ENCODE measurements at regions not wholly inside any gene's neighbourhood (a gene's known extent, or its start where the extent isn't known, plus 50 kb on each side); places are given as distances from the start of the nearest gene placed in this dataset.

- H3K4me3 ChIP-seq (ENCODE audit: low read length) = no peak overlapping the region
- TF ChIP-seq ZNF274 (IDR thresholded peaks at IDR 0.05; ENCODE audit: low read depth, low read length) = no peak
Measured at GRCh38 chr12:124430491-124430890, 135.6 kb downstream of the RFLNA start.

GRCh38 chr12:124429535-124429934 lies 134.6 kb downstream of the RFLNA start:
- H3K4me3 ChIP-seq (ENCODE audit: low read length) = no peak overlapping the region
- no peak for TF ChIP-seq ZNF274 (IDR thresholded peaks at IDR 0.05; ENCODE audit: low read depth, low read length)

GRCh38 chr12:124428792-124429281 lies 133.9 kb downstream of the RFLNA start:
- no peak overlapping the region for H3K4me3 ChIP-seq (ENCODE audit: low read length)
- no peak for TF ChIP-seq ZNF274 (IDR thresholded peaks at IDR 0.05; ENCODE audit: low read depth, low read length)

GRCh38 chr12:124428136-124428791 lies 133.4 kb downstream of the RFLNA start:
- TF ChIP-seq ZNF274 (IDR thresholded peaks at IDR 0.05; ENCODE audit: low read depth, low read length) = no peak
- no peak overlapping the region for H3K4me3 ChIP-seq (ENCODE audit: low read length)

GRCh38 chr12:124426594-124427555 lies 132.0 kb downstream of the RFLNA start:
- no peak overlapping the region for H3K4me3 ChIP-seq (ENCODE audit: low read length)
- TF ChIP-seq ZNF274 (IDR thresholded peaks at IDR 0.05; ENCODE audit: low read depth, low read length) = no peak

GRCh38 chr12:124425667-124426066 lies 130.8 kb downstream of the RFLNA start:
- no peak overlapping the region for H3K4me3 ChIP-seq (ENCODE audit: low read length)
- no peak for TF ChIP-seq ZNF274 (IDR thresholded peaks at IDR 0.05; ENCODE audit: low read depth, low read length)

GRCh38 chr12:124424516-124424905 lies 129.6 kb downstream of the RFLNA start:
- no peak overlapping the region for H3K4me3 ChIP-seq (ENCODE audit: low read length)
- TF ChIP-seq ZNF274 (IDR thresholded peaks at IDR 0.05; ENCODE audit: low read depth, low read length) = no peak

- H3K4me3 ChIP-seq (ENCODE audit: low read length) = no peak overlapping the region
- TF ChIP-seq ZNF274 (IDR thresholded peaks at IDR 0.05; ENCODE audit: low read depth, low read length) = no peak
Measured at GRCh38 chr12:124423761-124424515, 129.0 kb downstream of the RFLNA start.

GRCh38 chr12:124422570-124423523 lies 128.0 kb downstream of the RFLNA start:
- TF ChIP-seq ZNF274 (IDR thresholded peaks at IDR 0.05; ENCODE audit: low read depth, low read length) = no peak
- H3K4me3 ChIP-seq (ENCODE audit: low read length) = no peak overlapping the region

- no peak overlapping the region for H3K4me3 ChIP-seq (ENCODE audit: low read length)
- no peak for TF ChIP-seq ZNF274 (IDR thresholded peaks at IDR 0.05; ENCODE audit: low read depth, low read length)
Measured at GRCh38 chr12:124422142-124422569, 127.3 kb downstream of the RFLNA start.

- H3K4me3 ChIP-seq (ENCODE audit: low read length) = no peak overlapping the region
- no peak for TF ChIP-seq ZNF274 (IDR thresholded peaks at IDR 0.05; ENCODE audit: low read depth, low read length)
Measured at GRCh38 chr12:124420996-124421674, 126.2 kb downstream of the RFLNA start.

Data from GM08714 (cell line).